IMR-90 (cell line): ENCODE measurements at regions not wholly inside any gene's neighbourhood (a gene's known extent, or its start where the extent isn't known, plus 50 kb on each side); places are given as distances from the start of the nearest gene placed in this dataset.

ENCODE experiments used
- BHLHE40 ChIP-seq: fragments of 150-350 bp; IDR thresholded peaks from 2 replicates; pipeline ENCODE4 v1.6.1; 2016; ENCODE audit warnings: mild to moderate bottlenecking, low read depth, low read length
- CEBPB ChIP-seq: IDR thresholded peaks from 2 replicates; pipeline ENCODE4 v1.6.1; 2012; ENCODE audit warnings: low read depth, low read length, improper control_type of control experiment
- FOS ChIP-seq: fragments of 150-350 bp; IDR thresholded peaks from 2 replicates; pipeline ENCODE4 v1.6.1; 2016; ENCODE audit warnings: low read depth, low read length
- MAFK ChIP-seq: IDR thresholded peaks from 2 replicates; pipeline ENCODE4 v1.6.1; 2012; ENCODE audit warnings: low read depth, low read length, improper control_type of control experiment
- MAZ ChIP-seq: IDR thresholded peaks from 2 replicates; pipeline ENCODE4 v1.6.1; 2012; ENCODE audit warnings: low read depth, mild to moderate bottlenecking, low read length, improper control_type of control experiment, moderate library complexity, borderline replicate concordance
- POLR2A ChIP-seq: IDR thresholded peaks from 2 replicates; pipeline ENCODE4 v1.6.1; 2012; ENCODE audit warnings: mild to moderate bottlenecking, low read depth, low read length
- RAD21 ChIP-seq: IDR thresholded peaks from 2 replicates; pipeline ENCODE4 v1.6.1; 2012; ENCODE audit warnings: low read length, improper control_type of control experiment
- RCOR1 ChIP-seq: IDR thresholded peaks from 2 replicates; pipeline ENCODE4 v1.6.1; 2012; ENCODE audit warnings: mild to moderate bottlenecking, low read length, improper control_type of control experiment; ENCODE audit not compliant: insufficient replicate concordance
- SMC3 ChIP-seq: fragments of 150-350 bp; IDR thresholded peaks from 2 replicates; pipeline ENCODE4 v1.6.1; 2016; ENCODE audit warnings: low read depth, mild to moderate bottlenecking, antibody characterized with exemption, low read length, moderate library complexity
- TF ChIP-seq, protein P1 (sequence below): conservative IDR thresholded peaks from 2 replicates; pipeline ENCODE4 v1.5.1; 2012; ENCODE audit warnings: mild to moderate bottlenecking, low read depth, low read length, improper control_type of control experiment
- TF ChIP-seq, protein P2 (sequence below): fragments of 150-350 bp; IDR thresholded peaks from 2 replicates; pipeline ENCODE4 v1.6.1; 2016; ENCODE audit warnings: low read depth, mild to moderate bottlenecking, low read length, moderate library complexity, borderline replicate concordance

DNA sequence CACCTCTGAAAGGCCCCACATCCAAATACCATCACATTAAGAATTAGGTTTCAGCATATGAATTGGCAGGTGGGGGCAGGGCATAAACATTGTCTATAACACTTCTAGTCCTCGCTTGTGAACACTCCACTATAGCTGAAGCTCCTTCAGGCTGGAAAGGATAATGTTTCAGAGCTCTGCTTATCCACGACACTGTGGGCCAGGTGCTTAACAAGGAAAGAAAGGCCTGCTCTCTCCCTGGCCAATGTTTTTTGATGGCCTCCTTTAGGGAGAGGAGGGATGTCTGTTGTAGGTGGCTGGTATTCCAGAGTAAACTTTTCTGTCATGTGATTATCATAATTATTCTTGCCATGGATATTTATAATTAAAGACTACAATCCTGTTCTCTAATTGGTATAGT, 86.4 kb downstream of the CCNA1 start:
- no peak for TF ChIP-seq SMC3
- no peak for TF ChIP-seq RAD21
- TF ChIP-seq, protein P1, sequence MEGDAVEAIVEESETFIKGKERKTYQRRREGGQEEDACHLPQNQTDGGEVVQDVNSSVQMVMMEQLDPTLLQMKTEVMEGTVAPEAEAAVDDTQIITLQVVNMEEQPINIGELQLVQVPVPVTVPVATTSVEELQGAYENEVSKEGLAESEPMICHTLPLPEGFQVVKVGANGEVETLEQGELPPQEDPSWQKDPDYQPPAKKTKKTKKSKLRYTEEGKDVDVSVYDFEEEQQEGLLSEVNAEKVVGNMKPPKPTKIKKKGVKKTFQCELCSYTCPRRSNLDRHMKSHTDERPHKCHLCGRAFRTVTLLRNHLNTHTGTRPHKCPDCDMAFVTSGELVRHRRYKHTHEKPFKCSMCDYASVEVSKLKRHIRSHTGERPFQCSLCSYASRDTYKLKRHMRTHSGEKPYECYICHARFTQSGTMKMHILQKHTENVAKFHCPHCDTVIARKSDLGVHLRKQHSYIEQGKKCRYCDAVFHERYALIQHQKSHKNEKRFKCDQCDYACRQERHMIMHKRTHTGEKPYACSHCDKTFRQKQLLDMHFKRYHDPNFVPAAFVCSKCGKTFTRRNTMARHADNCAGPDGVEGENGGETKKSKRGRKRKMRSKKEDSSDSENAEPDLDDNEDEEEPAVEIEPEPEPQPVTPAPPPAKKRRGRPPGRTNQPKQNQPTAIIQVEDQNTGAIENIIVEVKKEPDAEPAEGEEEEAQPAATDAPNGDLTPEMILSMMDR = no peak
- no peak for TF ChIP-seq CEBPB
- TF ChIP-seq POLR2A = no peak
- TF ChIP-seq BHLHE40 = no peak
- no peak for TF ChIP-seq MAZ
- no peak for TF ChIP-seq MAFK
- no peak for TF ChIP-seq RCOR1
- TF ChIP-seq FOS = no peak
- TF ChIP-seq, protein P2, sequence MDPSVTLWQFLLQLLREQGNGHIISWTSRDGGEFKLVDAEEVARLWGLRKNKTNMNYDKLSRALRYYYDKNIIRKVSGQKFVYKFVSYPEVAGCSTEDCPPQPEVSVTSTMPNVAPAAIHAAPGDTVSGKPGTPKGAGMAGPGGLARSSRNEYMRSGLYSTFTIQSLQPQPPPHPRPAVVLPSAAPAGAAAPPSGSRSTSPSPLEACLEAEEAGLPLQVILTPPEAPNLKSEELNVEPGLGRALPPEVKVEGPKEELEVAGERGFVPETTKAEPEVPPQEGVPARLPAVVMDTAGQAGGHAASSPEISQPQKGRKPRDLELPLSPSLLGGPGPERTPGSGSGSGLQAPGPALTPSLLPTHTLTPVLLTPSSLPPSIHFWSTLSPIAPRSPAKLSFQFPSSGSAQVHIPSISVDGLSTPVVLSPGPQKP = no peak
